GM18519 (cell line): ENCODE measurements at regions not wholly inside any gene's neighbourhood (a gene's known extent, or its start where the extent isn't known, plus 50 kb on each side); places are given as distances from the start of the nearest gene placed in this dataset.

Source experiments
- ATAC-seq: cut with Tn5 transposase; IDR thresholded peaks from one replicate; pipeline ENCODE4 v1.9.1; 2021; ENCODE audit warnings: mild to moderate bottlenecking, moderate library complexity; ENCODE audit not compliant: unreplicated experiment, low FRiP score

DNA sequence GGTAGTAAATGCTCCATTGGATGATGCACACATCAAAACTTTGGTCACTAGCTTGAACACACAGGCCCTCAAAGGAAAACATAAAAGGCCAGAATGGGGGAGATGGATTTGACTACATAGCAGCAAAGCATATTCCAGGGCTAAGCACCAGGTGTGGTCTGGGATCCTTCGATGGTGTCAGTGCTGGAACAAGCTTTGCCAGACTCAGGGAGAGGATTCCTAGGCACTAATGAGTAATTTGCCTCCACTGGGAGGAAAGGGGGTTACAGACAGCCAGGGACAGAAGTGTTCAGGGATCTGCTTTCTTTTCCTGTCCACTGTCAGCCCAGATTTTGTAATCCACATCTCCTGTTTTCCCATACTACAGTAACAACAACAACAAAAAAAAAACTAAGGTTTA is 157.2 kb upstream of the OBI1 start:
- no peak for ATAC-seq

DNA sequence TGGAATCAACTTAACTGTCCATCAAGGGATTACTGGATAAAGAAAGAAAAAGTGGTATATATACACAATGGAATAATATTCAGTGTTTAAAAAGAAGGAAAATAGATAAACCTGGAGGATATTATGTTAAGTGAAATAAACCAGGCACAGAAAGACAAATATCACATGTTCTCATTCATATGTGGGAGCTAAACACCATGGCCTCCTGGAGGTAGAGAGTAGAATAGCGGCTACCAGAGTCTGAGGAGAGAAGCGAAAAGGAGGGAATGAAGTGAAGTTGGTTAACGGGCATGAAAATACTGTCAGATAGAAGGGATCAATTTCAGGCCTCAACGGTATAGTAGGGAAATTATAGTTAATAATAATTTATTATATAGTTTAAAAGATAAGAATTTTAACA is 147.5 kb upstream of the OBI1 start:
- ATAC-seq = no peak

DNA sequence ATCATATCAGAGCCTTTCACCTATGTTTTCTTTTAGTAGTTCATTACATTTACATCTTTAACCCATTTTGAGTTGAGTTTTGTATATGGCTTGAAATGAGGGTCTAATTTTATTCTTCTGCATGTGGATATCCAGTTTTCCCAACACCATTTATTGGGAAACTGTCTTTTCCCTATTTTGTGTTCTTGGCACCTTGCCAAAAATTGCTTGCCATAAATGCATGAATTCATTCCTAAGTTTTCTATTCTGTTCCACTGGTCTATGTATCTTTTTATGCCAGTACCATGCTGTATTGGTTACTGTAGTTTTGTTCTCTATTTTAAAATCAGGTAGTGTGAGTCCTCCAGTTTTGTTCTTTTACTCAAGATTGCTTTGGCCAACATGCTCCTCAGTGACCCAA is 144.0 kb upstream of the OBI1 start:
- no peak for ATAC-seq

DNA sequence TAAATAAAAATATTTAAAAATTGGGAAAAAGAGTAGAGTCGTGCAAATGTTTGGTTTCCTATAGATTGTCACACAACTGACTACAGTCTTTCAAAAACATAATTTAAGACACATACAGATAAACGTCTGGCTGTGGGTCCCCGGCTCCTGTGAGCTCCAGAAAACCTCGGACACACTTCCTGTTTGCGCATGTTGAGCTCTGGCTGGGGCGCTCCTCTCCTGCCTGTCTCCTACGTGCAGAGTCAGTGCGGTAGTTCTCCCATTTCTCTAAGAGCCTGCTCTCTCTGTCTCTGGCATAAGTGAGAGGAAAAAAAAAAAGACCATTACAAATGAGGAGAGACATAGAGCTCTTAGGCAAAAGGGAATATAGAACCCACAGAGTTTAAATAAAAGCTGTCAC is 128.2 kb upstream of the OBI1 start:
- no peak for ATAC-seq

DNA sequence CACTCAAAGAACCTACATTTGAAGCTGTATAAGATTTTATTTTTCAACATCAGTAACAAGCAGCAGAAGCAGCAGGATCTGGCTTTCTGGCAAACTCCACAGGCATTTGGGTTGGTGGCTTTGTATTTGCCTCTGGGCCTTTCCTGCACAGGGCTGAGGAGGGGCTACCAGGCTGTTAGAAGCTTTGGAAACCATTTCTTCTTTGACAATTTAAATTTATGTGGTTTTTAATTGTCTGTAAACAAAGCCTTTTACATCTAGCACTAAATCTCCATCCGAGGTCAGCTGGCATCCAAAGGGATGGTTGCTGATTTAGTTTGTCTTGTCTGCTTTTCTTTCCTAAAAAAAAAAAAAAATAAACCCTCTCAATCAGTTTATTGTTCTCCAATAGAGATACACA is 127.5 kb upstream of the OBI1 start:
- no peak for ATAC-seq

DNA sequence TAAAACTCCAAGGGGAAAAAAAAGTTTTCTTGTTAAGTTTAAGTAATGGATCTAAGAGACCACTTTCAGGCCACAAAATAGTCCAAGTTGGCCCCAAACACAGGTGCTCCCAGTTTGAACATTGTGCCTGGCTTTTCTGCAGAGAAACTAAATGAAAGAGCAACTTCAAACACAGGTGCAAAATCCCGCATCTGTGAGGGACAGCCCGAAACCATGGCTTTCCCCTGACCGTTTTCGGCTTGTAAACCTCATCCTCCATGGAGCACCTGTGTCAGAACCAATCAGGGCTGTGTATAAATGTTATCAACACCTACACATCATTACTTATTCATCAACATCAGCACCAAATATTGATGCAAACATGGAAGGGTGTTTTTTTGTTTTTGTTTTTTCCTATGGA is 126.8 kb upstream of the OBI1 start:
- ATAC-seq = no peak

DNA sequence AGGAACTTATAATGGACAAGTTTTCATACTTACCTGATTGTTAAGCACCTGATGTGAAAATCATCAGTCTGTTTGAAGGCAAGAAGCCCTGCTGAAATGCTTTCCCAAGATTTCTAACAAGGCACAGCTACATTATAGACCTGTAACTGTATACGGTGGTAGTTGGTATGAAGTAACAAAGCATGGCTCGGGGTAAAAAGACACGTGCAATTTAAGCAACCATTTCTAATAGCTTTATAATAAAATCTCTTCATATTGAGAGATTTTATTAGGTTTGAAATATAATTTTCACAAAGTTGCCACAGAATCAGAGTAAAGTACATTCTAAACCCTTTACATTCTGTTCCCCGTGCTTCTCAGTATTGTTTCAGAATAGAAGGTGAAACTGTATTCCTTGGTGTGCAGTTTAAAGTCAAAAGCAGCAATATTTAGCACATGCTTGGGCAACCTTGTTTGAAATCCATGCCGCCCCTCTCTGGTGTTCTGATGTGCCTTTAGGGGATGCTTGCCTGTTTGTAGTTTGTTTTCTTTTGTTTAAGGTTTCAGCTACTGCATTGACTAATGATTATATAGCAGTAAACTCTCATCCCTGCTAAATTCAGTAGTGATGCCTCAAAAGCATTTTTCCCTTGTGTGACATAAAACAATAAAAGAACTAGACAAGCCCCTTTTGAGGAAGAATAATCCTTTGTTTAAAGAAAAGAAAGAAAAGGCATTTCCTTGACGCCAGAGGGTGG is 125.2 kb upstream of the OBI1 start:
- no peak for ATAC-seq

DNA sequence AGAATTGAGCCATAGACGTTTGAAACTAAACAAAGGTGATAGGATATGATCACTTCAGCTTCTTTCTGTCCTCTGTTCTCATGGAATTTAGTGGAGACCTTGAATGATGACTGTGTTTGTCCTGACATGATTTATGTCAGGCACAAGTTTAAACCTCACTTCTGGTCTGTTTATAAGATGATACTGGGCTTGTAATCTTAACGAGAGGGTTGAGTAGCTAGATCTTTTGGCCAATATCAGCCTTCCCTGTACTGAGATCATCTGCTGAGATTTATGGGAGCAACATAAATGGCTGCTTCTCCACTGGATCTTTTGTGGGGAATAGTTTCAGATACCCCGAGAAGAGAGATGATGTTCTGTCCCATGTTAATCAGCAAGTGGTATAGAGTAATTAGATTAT is 121.8 kb upstream of the OBI1 start:
- no peak for ATAC-seq

DNA sequence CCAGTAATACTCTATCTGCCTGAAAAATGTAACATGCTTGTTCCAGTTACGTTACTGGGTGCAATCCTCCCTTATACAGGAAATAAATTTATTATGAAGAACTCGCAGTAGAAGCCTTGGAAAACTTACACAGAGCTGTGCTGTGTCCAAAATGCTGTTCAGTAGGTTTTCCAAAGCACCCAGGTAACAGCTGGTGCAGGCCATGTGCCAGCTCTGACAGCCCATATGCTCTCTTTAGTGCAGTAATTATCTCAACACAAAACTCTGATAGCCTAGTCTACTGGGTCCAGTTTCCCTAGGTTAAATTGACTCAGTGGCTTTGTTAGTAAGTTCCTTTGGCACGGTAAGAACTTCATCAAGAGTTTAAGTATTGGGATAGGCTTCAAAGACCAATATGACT is 120.7 kb upstream of the OBI1 start:
- ATAC-seq = no peak

DNA sequence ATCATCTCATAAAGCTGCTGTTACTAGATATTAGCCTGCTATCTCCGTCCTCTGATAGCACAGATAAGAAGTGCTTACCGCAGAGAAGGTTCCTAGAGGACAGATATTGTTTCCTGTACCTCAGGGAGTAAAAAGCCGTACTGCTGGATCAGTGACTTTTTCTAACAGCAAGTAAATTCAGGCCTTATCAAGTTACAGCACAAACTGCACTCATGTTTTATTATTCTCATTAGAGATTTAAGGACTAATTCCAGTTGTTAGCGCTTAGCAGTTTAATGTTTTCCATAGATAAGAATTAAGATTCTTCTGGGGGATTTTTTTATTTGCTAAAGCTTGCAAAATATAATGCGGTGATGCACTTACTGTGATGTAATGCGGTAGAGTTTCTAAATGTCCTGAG is 119.0 kb upstream of the OBI1 start:
- ATAC-seq = no peak

DNA sequence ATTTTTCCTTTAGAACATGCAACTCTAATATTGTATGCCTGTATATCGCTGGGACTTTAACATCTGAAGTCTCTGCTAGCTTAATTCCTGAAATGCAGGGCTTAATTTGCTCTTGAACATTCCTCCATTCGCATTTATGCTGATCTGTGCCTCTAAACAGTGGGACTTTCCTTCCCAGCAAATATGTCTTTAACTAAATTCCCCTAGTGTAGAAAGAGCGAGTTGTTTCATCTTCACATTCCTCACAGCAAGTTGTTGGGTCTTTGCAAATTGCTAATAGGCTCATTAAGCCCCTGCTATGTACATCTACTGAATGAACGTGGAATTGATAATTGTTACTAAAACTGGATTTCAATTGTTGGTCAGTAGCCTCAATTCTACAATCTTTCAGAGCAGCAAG is 118.4 kb upstream of the OBI1 start:
- no peak for ATAC-seq

DNA sequence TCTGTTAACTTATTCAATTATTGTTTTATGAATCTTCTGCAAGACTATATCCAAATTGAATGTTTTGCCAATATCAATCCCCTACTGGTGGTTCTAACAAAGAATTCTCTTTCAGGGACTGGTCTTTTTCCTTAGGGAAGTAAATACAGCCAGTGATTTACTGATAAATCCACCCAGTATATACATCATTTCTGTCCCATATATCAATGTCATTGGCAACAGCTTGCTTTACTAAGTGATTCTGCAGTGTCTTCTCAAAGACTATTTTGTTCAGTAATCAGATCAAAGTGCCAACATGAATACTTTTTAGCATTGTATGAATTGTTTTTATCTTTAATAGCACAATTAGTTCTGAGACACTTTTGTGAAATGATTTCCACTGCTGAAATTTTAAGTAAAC is 114.0 kb upstream of the OBI1 start:
- no peak for ATAC-seq

DNA sequence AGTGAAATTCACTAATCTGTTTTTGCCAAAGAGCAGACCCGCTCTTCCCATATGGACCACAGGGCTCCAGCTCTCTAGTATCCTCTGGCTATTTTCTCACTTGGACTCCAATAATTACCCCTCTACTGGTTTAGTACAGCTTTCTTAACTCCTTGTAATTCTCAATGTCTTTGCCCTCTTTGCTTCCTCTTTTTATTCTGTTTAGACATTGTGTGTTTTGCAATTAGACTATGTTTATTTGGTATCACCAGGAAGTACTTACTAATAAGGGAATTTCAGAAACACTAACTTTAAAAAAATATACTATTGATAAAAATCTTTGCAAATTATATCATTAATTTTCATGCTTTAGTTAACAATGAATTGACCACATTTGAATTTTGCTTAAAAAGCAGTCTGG is 111.6 kb upstream of the OBI1 start:
- ATAC-seq = no peak

DNA sequence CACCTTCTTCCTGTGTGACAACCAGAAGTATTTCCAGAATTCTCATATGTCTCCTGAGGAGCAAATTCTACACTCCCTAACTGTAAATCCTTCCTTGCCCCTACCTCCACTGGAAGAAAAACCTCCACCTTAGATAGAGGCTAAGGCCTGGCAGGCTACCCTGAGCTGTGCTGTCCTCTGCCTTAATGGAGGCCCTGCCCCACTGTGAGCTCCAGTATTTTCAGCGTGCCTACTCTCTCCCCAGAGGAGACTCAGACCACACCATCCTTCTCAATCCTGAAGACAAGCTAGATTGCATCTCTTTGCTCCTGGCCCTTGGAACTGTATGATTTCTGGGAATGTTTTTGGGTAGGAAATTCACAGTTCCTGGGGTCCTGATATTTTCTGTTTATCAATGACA is 110.0 kb upstream of the OBI1 start:
- ATAC-seq = no peak

DNA sequence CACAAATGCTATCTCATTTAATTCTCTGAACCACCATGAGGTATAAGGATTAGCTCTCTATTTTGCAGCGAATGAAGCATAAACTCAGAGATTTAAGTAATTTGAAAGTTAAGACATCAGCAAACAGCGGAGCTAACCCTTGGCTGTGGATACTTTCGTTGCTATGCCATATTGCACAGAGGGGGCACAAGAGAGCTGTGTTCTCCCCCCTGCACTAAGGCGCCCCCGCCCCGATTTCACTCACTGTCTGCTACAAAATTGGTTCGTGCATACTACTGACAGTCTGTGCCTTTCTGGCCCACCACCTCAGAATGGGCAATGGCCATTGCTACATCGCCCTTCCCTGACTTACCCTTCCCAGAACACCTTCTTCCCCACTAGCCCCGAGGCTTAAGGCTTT is 105.7 kb upstream of the OBI1 start:
- ATAC-seq = no peak

DNA sequence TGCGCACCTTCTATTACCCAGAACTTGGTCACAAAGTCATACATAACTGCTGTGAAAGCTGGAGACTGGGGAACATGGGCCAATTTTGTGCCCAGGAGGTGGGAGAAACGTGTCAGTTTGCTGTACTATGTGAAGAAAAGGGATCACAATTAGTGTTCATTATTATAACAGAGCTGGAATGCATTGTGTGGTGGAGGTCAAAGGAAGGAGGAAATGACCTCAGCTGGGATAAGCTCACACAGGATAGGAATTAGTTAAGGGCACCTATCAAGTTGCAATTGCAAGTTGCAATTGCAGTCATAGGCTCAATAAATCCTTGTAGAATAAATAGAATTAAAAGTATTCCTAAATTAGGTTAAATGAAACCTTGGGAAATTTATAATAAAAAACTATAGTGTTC is 103.9 kb upstream of the OBI1 start:
- no peak for ATAC-seq

DNA sequence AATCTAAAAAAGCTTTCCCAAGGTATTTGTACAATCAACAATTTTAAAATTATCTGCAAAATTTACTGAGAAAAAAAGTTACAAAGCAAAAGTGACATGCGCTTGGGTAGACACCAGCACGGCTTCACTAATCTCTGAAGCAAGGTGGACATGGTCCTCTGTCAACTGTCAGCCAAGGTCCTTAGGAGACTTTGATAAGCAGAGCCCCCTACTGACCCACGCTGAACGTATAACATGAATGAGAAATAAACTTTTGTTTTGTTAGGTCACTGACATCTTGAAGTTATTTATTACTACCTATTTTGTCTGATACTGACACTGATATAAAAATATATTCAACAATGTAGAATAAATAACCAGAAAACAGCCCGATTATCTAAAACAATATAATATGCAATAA is 100.7 kb upstream of the OBI1 start:
- ATAC-seq = no peak

DNA sequence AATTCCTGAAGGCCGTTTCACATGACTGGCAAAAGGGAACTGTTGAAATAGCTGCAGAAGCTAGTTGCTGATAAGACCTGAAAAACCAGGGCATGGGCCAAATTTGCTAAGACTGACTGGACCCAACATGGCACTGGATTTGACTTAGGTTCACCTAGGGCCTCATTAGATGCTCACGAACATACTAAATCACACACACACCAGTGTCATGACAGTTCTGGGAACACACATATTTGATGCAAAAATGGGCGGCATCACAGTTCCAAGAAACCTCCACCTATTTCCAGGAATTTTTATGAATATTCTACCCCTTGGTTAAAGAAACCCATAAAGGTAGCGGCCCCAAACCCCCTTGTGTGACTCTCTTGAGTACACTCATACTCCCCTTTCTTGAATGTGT is 99.6 kb upstream of the OBI1 start:
- no peak for ATAC-seq

DNA sequence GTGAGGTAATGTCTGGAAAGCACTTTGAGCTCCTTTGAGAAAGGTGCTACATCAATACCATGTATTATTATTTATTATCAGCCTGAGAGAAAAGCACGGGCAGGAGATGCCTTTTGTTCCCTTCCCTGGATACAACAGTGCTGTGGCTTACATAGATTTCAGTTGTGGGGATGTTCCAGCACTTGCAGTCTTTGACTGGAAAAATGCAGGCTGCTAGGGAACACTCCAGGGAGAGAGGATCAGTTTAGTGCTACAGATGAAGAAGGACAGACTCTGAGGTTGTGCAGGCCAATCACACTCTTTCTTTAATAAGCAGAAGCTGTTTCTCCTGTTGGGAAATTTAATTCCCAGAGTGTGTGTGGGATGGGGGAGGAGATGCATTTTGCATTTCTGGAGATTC is 94.5 kb upstream of the OBI1 start:
- no peak for ATAC-seq

DNA sequence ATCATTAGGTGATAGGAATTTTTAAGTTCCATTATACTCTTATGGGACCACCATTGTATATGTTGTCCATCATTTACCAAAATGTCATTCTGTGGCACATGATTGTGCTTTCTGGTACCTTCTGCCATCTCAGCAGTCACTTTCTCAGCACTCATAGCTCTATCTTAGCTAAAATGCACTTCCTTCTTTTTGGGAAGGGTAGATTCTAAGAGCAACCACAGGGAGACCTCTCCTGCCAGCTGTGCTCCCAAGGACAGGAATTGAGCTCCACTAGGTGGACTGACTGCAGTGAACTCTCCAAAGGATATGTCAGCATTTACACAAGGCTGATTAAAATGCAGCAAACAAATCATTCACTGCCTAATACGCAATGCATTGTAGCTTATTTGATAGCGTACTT is 91.8 kb upstream of the OBI1 start:
- no peak for ATAC-seq

DNA sequence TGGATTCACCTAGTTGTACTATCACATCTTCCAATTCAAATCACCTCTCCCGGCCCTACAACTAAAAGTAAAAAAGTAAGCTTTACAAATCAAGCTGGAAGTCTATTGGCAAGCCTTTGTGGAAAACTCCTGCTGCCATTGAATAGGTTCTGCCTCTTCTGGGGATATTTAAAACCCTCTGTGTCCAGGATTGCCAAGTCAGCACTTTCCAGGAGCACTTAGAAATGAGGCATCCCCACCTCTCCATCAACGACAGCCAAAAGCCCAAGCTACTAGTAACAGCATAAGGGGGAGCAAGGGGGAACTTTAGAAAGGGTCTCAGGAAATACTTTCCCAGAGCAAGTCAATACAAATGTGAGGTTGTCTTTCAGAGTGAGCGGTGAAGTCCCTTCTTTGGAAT is 85.0 kb upstream of the OBI1 start:
- no peak for ATAC-seq

DNA sequence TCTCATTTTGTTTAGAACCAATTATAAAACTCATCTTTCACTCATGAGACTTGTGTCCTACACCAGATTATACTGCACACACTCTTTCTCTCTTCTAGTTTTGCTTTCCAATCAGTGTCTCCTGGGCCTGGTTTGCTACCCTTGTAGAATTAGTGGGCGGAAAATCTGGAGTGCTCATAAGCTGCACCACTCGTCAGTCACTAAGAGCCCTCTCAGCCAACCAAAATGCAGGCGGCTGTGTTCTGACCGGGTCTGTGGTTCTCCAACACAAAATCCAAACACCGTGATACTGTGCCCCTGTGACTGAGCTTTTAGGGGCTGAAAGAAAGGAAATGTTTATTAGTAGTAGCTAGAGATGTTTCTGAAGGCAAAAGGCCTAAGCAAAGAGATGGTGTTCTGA is 83.7 kb upstream of the OBI1 start:
- ATAC-seq = no peak

DNA sequence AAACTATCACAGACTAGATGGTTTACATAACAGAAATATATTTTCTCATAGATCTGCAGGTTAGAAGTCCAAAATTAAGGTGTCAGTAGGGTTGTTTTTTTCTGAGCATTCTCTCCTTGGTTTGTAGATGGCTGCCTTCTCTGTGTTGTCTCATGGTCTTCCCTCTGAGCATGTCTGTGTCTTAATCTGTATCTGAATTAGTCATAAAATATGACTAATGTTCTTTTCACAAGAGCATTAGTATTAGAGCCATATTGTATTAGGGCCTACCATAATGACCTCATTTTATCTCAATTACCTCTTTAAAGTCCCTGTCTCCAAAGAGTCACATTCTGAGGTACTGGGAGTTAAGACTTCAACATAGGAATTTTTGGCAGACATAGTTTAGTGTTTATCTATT is 77.2 kb upstream of the OBI1 start:
- no peak for ATAC-seq
